AG04450 (cell line): ENCODE measurements at regions not wholly inside any gene's neighbourhood (a gene's known extent, or its start where the extent isn't known, plus 50 kb on each side); places are given as distances from the start of the nearest gene placed in this dataset.

Experiments used
- CTCF ChIA-PET: fragments of 300-600, 350-600 bp; formaldehyde crosslinking; extraction: SDS; loops from one replicate; lab custom pipeline; 2022; ENCODE audit warnings: antibody characterized with exemption, inconsistent platforms; lab: Charles Lee
- POLR2A ChIA-PET: fragments of 350-600 bp; formaldehyde crosslinking; extraction: SDS; loops from one replicate; lab custom pipeline; 2021; ENCODE audit warnings: antibody characterized with exemption, inconsistent platforms; lab: Yijun Ruan, JAX
- DNase-seq: peaks from one replicate; pipeline ENCODE4 v3.0.0-alpha.2; 2011; ENCODE audit warnings: low read depth, low spot score
- H3K27ac ChIP-seq: one replicate; pipeline ENCODE4 v1.5.1; 2012; ENCODE audit warnings: low read depth, low read length, control low read depth
- H3K27me3 ChIP-seq: one replicate; pipeline ENCODE4 v1.6.0; 2012; ENCODE audit warnings: low read length; ENCODE audit not compliant: control insufficient read depth, insufficient read depth
- H3K4me3 ChIP-seq: 2 replicates; pipeline ENCODE4 v1.5.1; 2011; ENCODE audit warnings: mild to moderate bottlenecking, low read depth, low read length, control low read depth
- H3K9me3 ChIP-seq: 2 replicates; pipeline ENCODE4 v1.5.1; 2012; ENCODE audit warnings: low read length; ENCODE audit not compliant: control insufficient read depth, insufficient read depth
- TF ChIP-seq, protein P1 (sequence below): IDR thresholded peaks from 2 replicates; pipeline ENCODE4 v1.5.1; 2011; ENCODE audit warnings: low read depth, low read length, control low read depth, inconsistent platforms

DNA sequence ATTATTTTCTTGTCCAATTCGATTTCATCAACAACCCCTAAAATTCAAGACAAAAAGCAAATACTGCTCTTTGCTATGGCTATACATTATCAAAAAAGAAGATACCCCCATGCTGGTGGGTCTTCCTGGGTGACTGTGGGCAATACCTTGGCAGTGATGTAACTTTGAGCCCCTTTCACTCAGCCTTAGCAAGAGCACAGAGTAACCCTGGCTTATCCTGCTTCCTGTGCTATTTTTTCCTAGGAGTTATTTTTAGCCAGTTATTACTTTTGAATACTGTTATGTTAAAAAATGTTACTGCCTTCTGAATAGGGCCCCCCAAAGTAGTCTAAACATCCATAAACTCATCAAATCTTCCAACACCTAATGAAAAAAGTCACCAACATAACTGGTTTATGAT is 145.6 kb upstream of the TSLP start:
- no peak for DNase-seq
- no peak overlapping the region for H3K27ac ChIP-seq
- CTCF ChIA-PET, result no interaction called here

GRCh38 chr5:110932755-110933488 is 138.6 kb upstream of the TSLP start:
- Histone ChIP-seq H3K27me3 (no peaks in the 10 kb centered on the region), H3K9me3 (peaks cover 12% of the 10 kb centered on the region), H3K27ac (no peak overlapping the region), H3K4me3 (no peak overlapping the region)
- ChIA-PET CTCF (interaction anchor here (0.7 kb wide), 1 partner anchor 14 kb away, joined by 3 read pairs; no protein-coding TSS in a partner anchor), POLR2A (no interaction called here)
- TF ChIP-seq, protein P1, sequence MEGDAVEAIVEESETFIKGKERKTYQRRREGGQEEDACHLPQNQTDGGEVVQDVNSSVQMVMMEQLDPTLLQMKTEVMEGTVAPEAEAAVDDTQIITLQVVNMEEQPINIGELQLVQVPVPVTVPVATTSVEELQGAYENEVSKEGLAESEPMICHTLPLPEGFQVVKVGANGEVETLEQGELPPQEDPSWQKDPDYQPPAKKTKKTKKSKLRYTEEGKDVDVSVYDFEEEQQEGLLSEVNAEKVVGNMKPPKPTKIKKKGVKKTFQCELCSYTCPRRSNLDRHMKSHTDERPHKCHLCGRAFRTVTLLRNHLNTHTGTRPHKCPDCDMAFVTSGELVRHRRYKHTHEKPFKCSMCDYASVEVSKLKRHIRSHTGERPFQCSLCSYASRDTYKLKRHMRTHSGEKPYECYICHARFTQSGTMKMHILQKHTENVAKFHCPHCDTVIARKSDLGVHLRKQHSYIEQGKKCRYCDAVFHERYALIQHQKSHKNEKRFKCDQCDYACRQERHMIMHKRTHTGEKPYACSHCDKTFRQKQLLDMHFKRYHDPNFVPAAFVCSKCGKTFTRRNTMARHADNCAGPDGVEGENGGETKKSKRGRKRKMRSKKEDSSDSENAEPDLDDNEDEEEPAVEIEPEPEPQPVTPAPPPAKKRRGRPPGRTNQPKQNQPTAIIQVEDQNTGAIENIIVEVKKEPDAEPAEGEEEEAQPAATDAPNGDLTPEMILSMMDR, result no peak
- DNase-seq, result no peak

More for the DNA sequence above, 145.6 kb upstream of the TSLP start:
- Histone ChIP-seq H3K9me3 (no peaks in the 10 kb centered on the region), H3K4me3 (no peak overlapping the region), H3K27me3 (no peaks in the 10 kb centered on the region)
- POLR2A ChIA-PET, result no interaction called here
- TF ChIP-seq, protein P1, result no peak

- ChIA-PET CTCF (no interaction called here), POLR2A (no interaction called here)
- Histone ChIP-seq H3K27me3 (no peaks in the 10 kb centered on the region), H3K9me3 (peaks cover 5% of the 10 kb centered on the region; the same call in 1 of the 2 replicates), H3K27ac (no peak overlapping the region), H3K4me3 (no peak overlapping the region)
- TF ChIP-seq, protein P1, result no peak
- no peak for DNase-seq
Measured at GRCh38 chr5:110940136-110940535, 131.4 kb upstream of the TSLP start.

- H3K4me3 ChIP-seq, result no peak overlapping the region
- no peaks in the 10 kb centered on the region for H3K27me3 ChIP-seq
- ChIA-PET CTCF (interaction anchor here (0.7 kb wide), 1 partner anchor 14 kb away, joined by 5 read pairs; no protein-coding TSS in a partner anchor), POLR2A (no interaction called here)
- H3K27ac ChIP-seq, result no peak overlapping the region
- no peak for DNase-seq
- TF ChIP-seq, protein P1, result no peak
- H3K9me3 ChIP-seq, result no peaks in the 10 kb centered on the region
Measured at GRCh38 chr5:110945874-110946436, 125.6 kb upstream of the TSLP start.

- Histone ChIP-seq H3K27me3 (no peaks in the 10 kb centered on the region), H3K27ac (no peak overlapping the region), H3K4me3 (no peak overlapping the region), H3K9me3 (peaks cover 2% of the 10 kb centered on the region; the same call in 1 of the 2 replicates)
- no peak for DNase-seq
- ChIA-PET POLR2A (no interaction called here), CTCF (no interaction called here)
- TF ChIP-seq, protein P1, result no peak
Measured at GRCh38 chr5:110951373-110951791, 120.1 kb upstream of the TSLP start.
